Spleen (tissue), 11 donors: ENCODE measurements at regions not wholly inside any gene's neighbourhood (a gene's known extent, or its start where the extent isn't known, plus 50 kb on each side); places are given as distances from the start of the nearest gene placed in this dataset.

ENCODE experiments used
- DNase-seq: peaks from one replicate; pipeline ENCODE4 v3.0.0-alpha.2; 2020
- H3K27ac ChIP-seq, 8 donors: fragments of 200-600 bp; sonication (generic) in 7 of 8; 1 replicate in 4 of 8; 2 replicates in 4 of 8; pipeline versions ENCODE4 v1.5.0 to v1.8.0; 2016 to 2021; ENCODE audit warnings: inconsistent platforms in 4 of 8, mild to moderate bottlenecking in 4 of 8, moderate library complexity in 1 of 8
- H3K27me3 ChIP-seq, 7 donors: fragments of 200-600 bp; sonication (generic) in 6 of 7; replicated peaks in 1 of 7; 1 replicate in 4 of 7; 2 replicates in 3 of 7; pipeline versions ENCODE4 v1.5.0 to v1.8.0; 2016 to 2021; ENCODE audit warnings: inconsistent platforms in 3 of 7, mild to moderate bottlenecking in 1 of 7
- H3K36me3 ChIP-seq, 6 donors: fragments of 200-600 bp; sonication (generic) in 5 of 6; 1 replicate in 4 of 6; 2 replicates in 2 of 6; pipeline versions ENCODE4 v1.5.0 to v1.8.0; 2016 to 2021; ENCODE audit warnings: inconsistent platforms in 2 of 6
- H3K4me1 ChIP-seq, 6 donors: fragments of 200-600 bp; sonication (generic) in 5 of 6; 1 replicate in 3 of 6; 2 replicates in 3 of 6; pipeline versions ENCODE4 v1.5.0 to v1.8.0; 2016 to 2021; ENCODE audit warnings: inconsistent platforms in 3 of 6
- H3K4me3 ChIP-seq, 8 donors: fragments of 200-600 bp; sonication (generic) in 7 of 8; 1 replicate in 4 of 8; 2 replicates in 4 of 8; pipeline versions ENCODE4 v1.5.0 to v1.8.0; 2016 to 2021; ENCODE audit warnings: inconsistent platforms in 4 of 8, mild to moderate bottlenecking in 4 of 8, moderate library complexity in 2 of 8
- H3K9me3 ChIP-seq, 8 donors: fragments of 200-600 bp; sonication (generic) in 7 of 8; 1 replicate in 4 of 8; 2 replicates in 4 of 8; pipeline versions ENCODE4 v1.5.0 to v1.8.0; 2016 to 2021; ENCODE audit warnings: inconsistent platforms in 4 of 8
- POLR2A ChIP-seq, 3 donors: fragments of 450-650 bp; IDR thresholded peaks; one replicate each; pipeline ENCODE4 v1.5.1; 2017; ENCODE audit warnings: antibody characterized with exemption in 3 of 3, mild to moderate bottlenecking in 1 of 3
- POLR2AphosphoS5 ChIP-seq, 3 donors: sonication (generic); formaldehyde crosslinking; IDR thresholded peaks; one replicate each; pipeline ENCODE4 v1.5.1; 2017; ENCODE audit warnings: antibody characterized with exemption in 3 of 3
- WGBS, 5 donors: extraction: QIAGEN DNeasy Blood & Tissue Kit in 3 of 5; methylation state at CpG; one replicate each; pipeline versions ENCODE4 v1.1.5 to v1.1.7; 2013 to 2018; 5-methylcytosine and 5-hydroxymethylcytosine counted together
- intact Hi-C: fragments of 100-400 bp; cut with DNase I; formaldehyde crosslinking; loops from one replicate; pipeline ENCODE4 v1.15.0; 2023; ENCODE audit warnings: low total_unique reads
- TF ChIP-seq, protein P1 (sequence below), 11 experiments: fragments of 200-600 bp in 7 of 11; fragments of 450-650 bp in 4 of 11; sonication (generic) in 4 of 11; IDR thresholded peaks in 8 of 11; conservative IDR thresholded peaks in 3 of 11; 1 replicate in 7 of 11; 2 replicates in 4 of 11; pipeline versions ENCODE4 v1.4.0 to v1.8.0; 2016 to 2021; ENCODE audit warnings: antibody characterized with exemption in 11 of 11, inconsistent platforms in 4 of 11, mild to moderate bottlenecking in 1 of 11
- donor health status: healthy with polysubstance abuse.
- donor health status: DM: no; HTN: no; CAD: no; lungs with moderate emphysema.
- donor health status: DM: no; HTN: no; CAD: no.
- donor health status: Bipolar disorder and iron deficiency.
- donor health status: healthy.
- donor health status: DM: no; HTN: no; CAD: no.
- donor health status: DM: yes; HTN: yes; CAD: no.

- TF ChIP-seq POLR2A (IDR thresholded peaks at IDR 0.05) (no peak), POLR2AphosphoS5 (IDR thresholded peaks at IDR 0.05) (no peak)
- TF ChIP-seq, protein P1, sequence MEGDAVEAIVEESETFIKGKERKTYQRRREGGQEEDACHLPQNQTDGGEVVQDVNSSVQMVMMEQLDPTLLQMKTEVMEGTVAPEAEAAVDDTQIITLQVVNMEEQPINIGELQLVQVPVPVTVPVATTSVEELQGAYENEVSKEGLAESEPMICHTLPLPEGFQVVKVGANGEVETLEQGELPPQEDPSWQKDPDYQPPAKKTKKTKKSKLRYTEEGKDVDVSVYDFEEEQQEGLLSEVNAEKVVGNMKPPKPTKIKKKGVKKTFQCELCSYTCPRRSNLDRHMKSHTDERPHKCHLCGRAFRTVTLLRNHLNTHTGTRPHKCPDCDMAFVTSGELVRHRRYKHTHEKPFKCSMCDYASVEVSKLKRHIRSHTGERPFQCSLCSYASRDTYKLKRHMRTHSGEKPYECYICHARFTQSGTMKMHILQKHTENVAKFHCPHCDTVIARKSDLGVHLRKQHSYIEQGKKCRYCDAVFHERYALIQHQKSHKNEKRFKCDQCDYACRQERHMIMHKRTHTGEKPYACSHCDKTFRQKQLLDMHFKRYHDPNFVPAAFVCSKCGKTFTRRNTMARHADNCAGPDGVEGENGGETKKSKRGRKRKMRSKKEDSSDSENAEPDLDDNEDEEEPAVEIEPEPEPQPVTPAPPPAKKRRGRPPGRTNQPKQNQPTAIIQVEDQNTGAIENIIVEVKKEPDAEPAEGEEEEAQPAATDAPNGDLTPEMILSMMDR (IDR thresholded peaks at IDR 0.05 in 8 of 11, conservative IDR thresholded peaks at IDR 0.05 in 3 of 11) = no peak
- intact Hi-C loops = no loop called here
- WGBS, 5 donors = 61 to 80% (median 63%) methylated on average over 7 of the region's 7 CpGs
- Histone ChIP-seq H3K4me3 (no peak overlapping the region), H3K27me3 (peaks cover 0 to 5% (median 0%) of the 10 kb centered on the region in 7 donors), H3K36me3 (no peaks in the 10 kb centered on the region), H3K9me3 (peaks cover 0 to 8% (median 5%) of the 10 kb centered on the region in 8 donors), H3K4me1 (peaks cover 0 to 32% (median 20%) of the 10 kb centered on the region in 6 donors), H3K27ac (no peak overlapping the region)
- DNase-seq = no peak
Observed at GRCh38 chr9:2243666-2244555, 228.8 kb downstream of the SMARCA2 start.

GRCh38 chr9:2247340-2247739 is 232.2 kb downstream of the SMARCA2 start:
- Histone ChIP-seq H3K9me3 (peaks cover 0 to 8% (median 5%) of the 10 kb centered on the region in 8 donors), H3K4me3 (no peak overlapping the region), H3K4me1 (peaks cover 0 to 10% (median 8%) of the 10 kb centered on the region in 6 donors), H3K27ac (no peak overlapping the region), H3K36me3 (no peaks in the 10 kb centered on the region), H3K27me3 (no peaks in the 10 kb centered on the region)
- TF ChIP-seq POLR2AphosphoS5 (IDR thresholded peaks at IDR 0.05) (no peak), POLR2A (IDR thresholded peaks at IDR 0.05) (no peak)
- TF ChIP-seq, protein P1 (IDR thresholded peaks at IDR 0.05 in 8 of 11, conservative IDR thresholded peaks at IDR 0.05 in 3 of 11) = no peak
- intact Hi-C loops = no loop called here
- 85 to 94% (median 92%) methylated on average over 6 of the region's 6 CpGs for WGBS, 5 donors
- DNase-seq = no peak

DNA sequence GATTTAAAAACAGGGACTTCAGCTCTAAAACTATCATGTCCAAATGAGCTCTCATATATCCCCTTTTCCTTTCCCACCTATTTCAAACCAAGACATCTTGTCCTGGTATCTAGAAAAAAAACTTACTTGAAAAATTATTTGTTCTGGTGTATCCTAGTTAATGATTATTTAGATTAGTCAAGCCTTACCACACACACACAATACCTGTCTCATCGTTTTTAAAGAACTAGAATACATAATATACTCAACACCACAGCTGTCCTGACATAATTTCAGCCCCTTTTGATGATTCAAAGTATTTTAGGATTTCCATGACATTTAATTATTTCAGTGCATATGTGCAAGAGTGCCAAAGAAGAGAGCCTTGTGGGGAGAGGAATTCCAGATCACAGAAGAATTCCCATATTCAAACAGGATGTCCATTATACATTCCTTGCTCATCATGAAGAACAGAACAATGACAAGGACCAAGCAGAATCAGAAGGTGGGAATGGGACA is 233.7 kb downstream of the SMARCA2 start:
- Histone ChIP-seq H3K4me3 (no peak overlapping the region), H3K27me3 (no peaks in the 10 kb centered on the region), H3K9me3 (peaks cover 0 to 8% (median 5%) of the 10 kb centered on the region in 8 donors), H3K27ac (no peak overlapping the region), H3K4me1 (peaks cover 0 to 4% (median 0%) of the 10 kb centered on the region in 6 donors), H3K36me3 (no peaks in the 10 kb centered on the region)
- no peak for DNase-seq
- TF ChIP-seq POLR2AphosphoS5 (IDR thresholded peaks at IDR 0.05) = no peak
- TF ChIP-seq, protein P1 (IDR thresholded peaks at IDR 0.05 in 8 of 11, conservative IDR thresholded peaks at IDR 0.05 in 3 of 11) = no peak
- no peak for TF ChIP-seq POLR2A (IDR thresholded peaks at IDR 0.05)
- WGBS, 5 donors = 79 to 94% (median 84%) methylated on average over 1 of the region's 1 CpG
- intact Hi-C loops = no loop called here
